GM21390 (cell line): ENCODE measurements at regions not wholly inside any gene's neighbourhood (a gene's known extent, or its start where the extent isn't known, plus 50 kb on each side); places are given as distances from the start of the nearest gene placed in this dataset.

ENCODE experiments used
- ATAC-seq: cut with Tn5 transposase; IDR thresholded peaks from one replicate; pipeline ENCODE4 v1.9.1; 2021; ENCODE audit not compliant: unreplicated experiment

- ATAC-seq: no peak
Measured at GRCh38 chr10:36506261-36506660, 619.1 kb upstream of the ANKRD30A start.

- no peak for ATAC-seq
Measured at GRCh38 chr10:36504758-36505157, 620.6 kb upstream of the ANKRD30A start.

- no peak for ATAC-seq
Measured at GRCh38 chr10:36500266-36500665, 625.1 kb upstream of the ANKRD30A start.

- ATAC-seq: no peak
Measured at GRCh38 chr10:36499693-36500092, 625.7 kb upstream of the ANKRD30A start.

- ATAC-seq: no peak
Measured at GRCh38 chr10:36496758-36497157, 628.6 kb upstream of the ANKRD30A start.

- ATAC-seq: no peak
Measured at GRCh38 chr10:36494371-36494770, 631.0 kb upstream of the ANKRD30A start.

GRCh38 chr10:36493516-36493880 lies 631.9 kb upstream of the ANKRD30A start:
- no peak for ATAC-seq

GRCh38 chr10:36492590-36493515 lies 632.5 kb upstream of the ANKRD30A start:
- ATAC-seq: no peak

GRCh38 chr10:36491926-36492325 lies 633.5 kb upstream of the ANKRD30A start:
- ATAC-seq: no peak

GRCh38 chr10:36489611-36490228 lies 635.7 kb upstream of the ANKRD30A start:
- ATAC-seq: no peak

GRCh38 chr10:36489181-36489580 lies 636.2 kb upstream of the ANKRD30A start:
- no peak for ATAC-seq

- ATAC-seq: no peak
Measured at GRCh38 chr10:36488579-36488978, 636.8 kb upstream of the ANKRD30A start.

GRCh38 chr10:36479073-36479472 lies 646.3 kb upstream of the ANKRD30A start:
- ATAC-seq: no peak

- ATAC-seq: no peak
Measured at GRCh38 chr10:36476399-36476798, 649.0 kb upstream of the ANKRD30A start.

- no peak for ATAC-seq
Measured at GRCh38 chr10:36475746-36476145, 649.7 kb upstream of the ANKRD30A start.

GRCh38 chr10:36474456-36474855 lies 650.9 kb upstream of the ANKRD30A start:
- no peak for ATAC-seq

- ATAC-seq: no peak
Measured at GRCh38 chr10:36473122-36473521, 652.3 kb upstream of the ANKRD30A start.

GRCh38 chr10:36469585-36469984 lies 655.8 kb upstream of the ANKRD30A start:
- ATAC-seq: no peak

- no peak for ATAC-seq
Measured at GRCh38 chr10:36468620-36469019, 656.8 kb upstream of the ANKRD30A start.

- ATAC-seq: no peak
Measured at GRCh38 chr10:36465604-36466379, 659.6 kb upstream of the ANKRD30A start.

- no peak for ATAC-seq
Measured at GRCh38 chr10:36464291-36464690, 661.1 kb upstream of the ANKRD30A start.

GRCh38 chr10:36463390-36463789 lies 662.0 kb upstream of the ANKRD30A start:
- ATAC-seq: no peak
